H1 (cell line): ENCODE measurements at regions not wholly inside any gene's neighbourhood (a gene's known extent, or its start where the extent isn't known, plus 50 kb on each side); places are given as distances from the start of the nearest gene placed in this dataset.

Experiments
- CTCF ChIA-PET: fragments of 300-600 bp; sonication (Branson Sonifier 250); formaldehyde crosslinking; loops from one replicate; lab custom pipeline; 2021; ENCODE audit not compliant: partially characterized antibody; lab: Charles Lee
- POLR2A ChIA-PET: fragments of 300-600 bp; sonication (Branson Sonifier 250); formaldehyde crosslinking; loops from one replicate; lab custom pipeline; 2021; ENCODE audit warnings: inconsistent platforms; ENCODE audit not compliant: partially characterized antibody; lab: Charles Lee
- DNase-seq, 2 experiments: peaks; one replicate each; pipeline versions ENCODE4 v3.0.0 to v3.0.0-alpha.2; 2010 to 2022; ENCODE audit warnings: low spot score in 2 of 2, low read depth in 1 of 2, mixed read lengths in 1 of 2
- FAIRE-seq: peaks from 2 replicates; lab custom pipeline; 2011; peaks lifted over from hg19 to GRCh38; lab: Jason Lieb, UNC
- H2AFZ ChIP-seq: 2 replicates; pipeline ENCODE4 v1.8.1; 2012; ENCODE audit warnings: low read length, inconsistent platforms
- H2AK5ac ChIP-seq: 2 replicates; pipeline ENCODE4 v1.6.1; 2013; ENCODE audit warnings: low read depth, low read length
- H2BK120ac ChIP-seq: replicated peaks from 2 replicates; pipeline ENCODE3; 2013; ENCODE audit warnings: low read depth, low read length, inconsistent platforms
- H2BK12ac ChIP-seq: 2 replicates; pipeline ENCODE4 v1.6.1; 2013; ENCODE audit warnings: low read depth, low read length
- H2BK15ac ChIP-seq: 2 replicates; pipeline ENCODE4 v1.6.1; 2013; ENCODE audit warnings: low read length
- H2BK20ac ChIP-seq: 2 replicates; pipeline ENCODE4 v1.6.1; 2013; ENCODE audit warnings: low read length
- H2BK5ac ChIP-seq: 2 replicates; pipeline ENCODE4 v1.6.1; 2013; ENCODE audit warnings: low read depth, low read length
- H3K14ac ChIP-seq: 2 replicates; pipeline ENCODE4 v1.6.1; 2013; ENCODE audit warnings: inconsistent platforms; ENCODE audit not compliant: insufficient read length
- H3K18ac ChIP-seq: 2 replicates; pipeline ENCODE4 v1.6.1; 2013; ENCODE audit warnings: low read length; ENCODE audit errors: extremely low read depth
- H3K23ac ChIP-seq: 2 replicates; pipeline ENCODE4 v1.6.1; 2013; ENCODE audit warnings: inconsistent platforms; ENCODE audit not compliant: insufficient read length
- H3K23me2 ChIP-seq: 2 replicates; pipeline ENCODE4 v1.6.1; 2013; ENCODE audit warnings: low read depth, low read length
- H3K27ac ChIP-seq: 2 replicates; pipeline ENCODE4 v1.6.1; 2011; ENCODE audit warnings: low read depth, low read length, inconsistent platforms
- H3K27me3 ChIP-seq, 4 experiments: replicated peaks in 1 of 4; 1 replicate in 1 of 4; 2 replicates in 3 of 4; pipeline versions ENCODE4 v1.6.1 to v1.8.1; 2011 to 2013; ENCODE audit warnings: low read length in 3 of 4, mild to moderate bottlenecking in 3 of 4, inconsistent platforms in 2 of 4, mixed read lengths in 2 of 4, moderate library complexity in 1 of 4; ENCODE audit not compliant: control insufficient read depth in 3 of 4, insufficient read depth in 3 of 4; ENCODE audit errors: extremely low read depth in 1 of 4
- H3K36me3 ChIP-seq, 4 experiments: 2 replicates each; pipeline versions ENCODE4 v1.6.1 to v1.8.1; 2011 to 2013; ENCODE audit warnings: mild to moderate bottlenecking in 4 of 4, low read length in 3 of 4, moderate library complexity in 2 of 4, control low read depth in 1 of 4, inconsistent platforms in 1 of 4; ENCODE audit not compliant: insufficient read depth in 4 of 4, control insufficient read depth in 2 of 4
- H3K4ac ChIP-seq: replicated peaks from 2 replicates; pipeline ENCODE3; 2013; ENCODE audit warnings: low read length, low read depth, mixed read lengths, inconsistent platforms; ENCODE audit not compliant: insufficient read length
- H3K4me1 ChIP-seq, 4 experiments: replicated peaks in 1 of 4; 1 replicate in 1 of 4; 2 replicates in 3 of 4; pipeline versions ENCODE4 v1.6.1 to v1.8.1; 2011 to 2013; ENCODE audit warnings: low read length in 3 of 4, inconsistent platforms in 2 of 4, mixed read lengths in 1 of 4; ENCODE audit not compliant: insufficient read depth in 4 of 4, control insufficient read depth in 3 of 4
- H3K4me2 ChIP-seq, 2 experiments: 2 replicates each; pipeline versions ENCODE4 v1.6.1 to v1.8.1; 2011 to 2013; ENCODE audit warnings: low read depth in 2 of 2, low read length in 2 of 2, control low read depth in 1 of 2, inconsistent platforms in 1 of 2, mild to moderate bottlenecking in 1 of 2; ENCODE audit not compliant: insufficient read depth in 1 of 2
- H3K4me3 ChIP-seq, 4 experiments: fragments of 200-600, 300-600 bp in 1 of 4; sonication (generic), shearing (Covaris generic), sonication (Bioruptor Twin) in 1 of 4; 2 replicates each; pipeline versions ENCODE4 v1.5.1 to v1.8.1; 2011 to 2016; ENCODE audit warnings: low read length in 4 of 4, low read depth in 3 of 4, control low read depth in 2 of 4, inconsistent platforms in 2 of 4, mild to moderate bottlenecking in 2 of 4, mixed read lengths in 1 of 4, moderate library complexity in 1 of 4; ENCODE audit not compliant: insufficient read depth in 2 of 4; ENCODE audit errors: extremely low read depth in 1 of 4
- H3K56ac ChIP-seq: replicated peaks from 2 replicates; pipeline ENCODE3; 2013; ENCODE audit warnings: low read depth, mild to moderate bottlenecking, mixed read lengths, low read length, inconsistent platforms; ENCODE audit not compliant: insufficient read length
- H3K79me1 ChIP-seq: 2 replicates; pipeline ENCODE4 v1.6.1; 2013; ENCODE audit warnings: low read depth, low read length, control low read depth
- H3K79me2 ChIP-seq, 2 experiments: 2 replicates each; pipeline versions ENCODE4 v1.6.1 to v1.8.1; 2012 to 2013; ENCODE audit warnings: low read length in 2 of 2, mild to moderate bottlenecking in 2 of 2, inconsistent platforms in 1 of 2; ENCODE audit not compliant: insufficient read depth in 2 of 2, control insufficient read depth in 1 of 2
- H3K9ac ChIP-seq, 4 experiments: replicated peaks in 1 of 4; 1 replicate in 1 of 4; 2 replicates in 3 of 4; pipeline versions ENCODE4 v1.6.1 to v1.8.1; 2011 to 2013; ENCODE audit warnings: low read depth in 3 of 4, low read length in 3 of 4, control low read depth in 2 of 4, mild to moderate bottlenecking in 2 of 4, moderate library complexity in 2 of 4, inconsistent platforms in 1 of 4; ENCODE audit errors: extremely low read depth in 1 of 4
- H3K9me3 ChIP-seq, 2 experiments: 2 replicates each; pipeline versions ENCODE4 v1.6.1 to v1.8.1; 2012 to 2013; ENCODE audit warnings: mild to moderate bottlenecking in 2 of 2, moderate library complexity in 2 of 2, control low read depth in 1 of 2, inconsistent platforms in 1 of 2, low read depth in 1 of 2, low read length in 1 of 2, mixed read lengths in 1 of 2; ENCODE audit not compliant: insufficient read depth in 2 of 2
- H4K20me1 ChIP-seq, 2 experiments: replicated peaks in 1 of 2; 2 replicates each; pipeline versions ENCODE3 to v1.8.1; 2011 to 2013; ENCODE audit warnings: inconsistent platforms in 2 of 2, low read length in 2 of 2, mild to moderate bottlenecking in 1 of 2; ENCODE audit not compliant: insufficient read depth in 2 of 2, control insufficient read depth in 1 of 2
- H4K5ac ChIP-seq: 2 replicates; pipeline ENCODE4 v1.6.1; 2013; ENCODE audit warnings: low read length, low read depth, mixed read lengths, inconsistent platforms; ENCODE audit not compliant: insufficient read length
- H4K8ac ChIP-seq: 2 replicates; pipeline ENCODE4 v1.8.0; 2013; ENCODE audit warnings: mild to moderate bottlenecking, moderate library complexity, low read length, inconsistent platforms; ENCODE audit not compliant: insufficient read depth; ENCODE audit errors: extremely low read depth
- H4K91ac ChIP-seq: replicated peaks from 2 replicates; pipeline ENCODE3; 2013; ENCODE audit warnings: low read length, mixed read lengths, inconsistent platforms; ENCODE audit not compliant: insufficient read length
- CHD2 ChIP-seq: IDR thresholded peaks from 2 replicates; pipeline ENCODE4 v1.6.1; 2012; ENCODE audit warnings: low read length, improper control_type of control experiment
- HDAC6 ChIP-seq: IDR thresholded peaks from one replicate; pipeline ENCODE4 v1.7.1; 2012; ENCODE audit warnings: low read depth, mild to moderate bottlenecking, inconsistent platforms, low read length, moderate library complexity
- RBBP5 ChIP-seq: IDR thresholded peaks from 2 replicates; pipeline ENCODE4 v1.7.1; 2012; ENCODE audit warnings: low read depth, mild to moderate bottlenecking, inconsistent platforms, low read length, moderate library complexity, borderline replicate concordance
- RNF2 ChIP-seq: fragments of 200-900, 300-1000 bp; sonication (generic); IDR thresholded peaks from 2 replicates; pipeline ENCODE4 v1.7.1; 2016; ENCODE audit warnings: borderline replicate concordance, low read depth, mild to moderate bottlenecking, antibody characterized with exemption, low read length; ENCODE audit not compliant: poor library complexity, severe bottlenecking; ENCODE audit errors: missing control alignments
- SIN3A ChIP-seq, 2 experiments: IDR thresholded peaks in 1 of 2; conservative IDR thresholded peaks in 1 of 2; 2 replicates each; pipeline ENCODE4 v1.6.1; 2011 to 2012; ENCODE audit warnings: low read length in 2 of 2, improper control_type of control experiment in 1 of 2, low read depth in 1 of 2, mild to moderate bottlenecking in 1 of 2
- SIRT6 ChIP-seq: IDR thresholded peaks from one replicate; pipeline ENCODE4 v1.7.1; 2012; ENCODE audit warnings: low read length, inconsistent platforms
- WGBS, 2 experiments: shearing (Covaris generic) in 1 of 2; methylation state at CpG; one replicate each; pipeline versions ENCODE4 v1.1.6 to v1.1.7; 2013 to 2015; ENCODE audit warnings: low lambda C conversion rate in 2 of 2, mixed read lengths in 2 of 2, inconsistent platforms in 1 of 2, low coverage in 1 of 2, missing lambda C conversion rate in 1 of 2; ENCODE audit not compliant: insufficient replicate concordance in 2 of 2, insufficient coverage in 1 of 2, insufficient read length in 1 of 2; ENCODE audit errors: extremely low coverage in 1 of 2, missing lambda C conversion rate in 1 of 2; 5-methylcytosine and 5-hydroxymethylcytosine counted together
- TF ChIP-seq, protein P1 (sequence below): IDR thresholded peaks from 2 replicates; pipeline ENCODE4 v1.6.1; 2011; ENCODE audit warnings: low read depth, mild to moderate bottlenecking, low read length; ENCODE audit not compliant: insufficient read depth
- TF ChIP-seq, protein P2 (sequence below): IDR thresholded peaks from 2 replicates; pipeline ENCODE4 v1.6.1; 2012; ENCODE audit warnings: inconsistent platforms

DNA sequence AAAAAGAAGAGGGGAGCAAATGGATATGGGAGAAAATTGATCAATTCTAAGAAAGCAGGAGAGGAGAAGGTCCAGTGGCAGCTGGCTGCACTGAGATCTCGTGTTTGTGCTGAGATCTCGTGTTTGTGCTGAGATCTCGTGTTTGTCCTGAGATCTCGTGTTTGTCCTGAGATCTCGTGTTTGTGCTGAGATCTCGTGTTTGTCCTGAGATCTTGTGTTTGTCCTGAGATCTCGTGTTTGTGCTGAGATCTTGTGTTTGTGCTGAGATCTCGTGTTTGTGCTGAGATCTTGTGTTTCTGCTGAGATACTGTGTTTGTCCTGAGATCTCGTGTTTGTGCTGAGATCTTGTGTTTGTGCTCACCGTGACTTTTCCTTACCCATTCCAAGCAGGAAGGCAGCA, 254.4 kb downstream of the BCL2 start:
- CTCF ChIA-PET: no interaction called here
- Histone ChIP-seq H3K79me2 (no peaks in the 10 kb centered on the region), H3K79me1 (no peaks in the 10 kb centered on the region), H2BK12ac (peak overlapping the region; percentile 92; the same call in 1 of the 2 replicates), H3K23ac (no peak overlapping the region), H4K20me1 (no peaks in the 10 kb centered on the region), H3K23me2 (no peaks in the 10 kb centered on the region), H4K91ac (no peak overlapping the region), H3K27ac (no peak overlapping the region), H3K18ac (no peak overlapping the region), H2BK20ac (no peak overlapping the region), H3K36me3 (no peaks in the 10 kb centered on the region), H3K4me2 (no peak overlapping the region), H2BK5ac (no peak overlapping the region), H2AFZ (peak overlapping the region; percentile 90), H3K4me3 (no peak overlapping the region), H4K5ac (no peak overlapping the region), H3K14ac (no peak overlapping the region), H2BK15ac (no peak overlapping the region), H3K9me3 (no peaks in the 10 kb centered on the region), H3K4ac (no peak overlapping the region), H3K9ac (no peak overlapping the region), H3K4me1 (peaks cover 0 to 2% (median 0%) of the 10 kb centered on the region in 4 experiments; a peak in 1 of 7 replicates), H4K8ac (peak overlapping the region; percentile 12; the same call in 1 of the 2 replicates), H3K56ac (no peak overlapping the region), H2BK120ac (no peak overlapping the region), H3K27me3 (no peaks in the 10 kb centered on the region), H2AK5ac (peak overlapping the region; percentile 82; the same call in 1 of the 2 replicates)
- 84% methylated on average over 9 of the region's 10 CpGs; no CpG with 5 or more reads in 1 of the 2 experiments for WGBS, 2 experiments
- TF ChIP-seq CHD2: 0 out of 2 replicates have a peak, but pooled peaks have one; percentile 26
- TF ChIP-seq, protein P1, sequence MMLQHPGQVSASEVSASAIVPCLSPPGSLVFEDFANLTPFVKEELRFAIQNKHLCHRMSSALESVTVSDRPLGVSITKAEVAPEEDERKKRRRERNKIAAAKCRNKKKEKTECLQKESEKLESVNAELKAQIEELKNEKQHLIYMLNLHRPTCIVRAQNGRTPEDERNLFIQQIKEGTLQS: no peak
- no peak for TF ChIP-seq HDAC6
- TF ChIP-seq SIN3A (conservative IDR thresholded peaks at IDR 0.05 in 1 of 2, IDR thresholded peaks at IDR 0.05 in 1 of 2; ENCODE audit: low read depth in 1 of 2, low read length in 2 of 2): no peak
- TF ChIP-seq RBBP5: no peak
- TF ChIP-seq, protein P2, sequence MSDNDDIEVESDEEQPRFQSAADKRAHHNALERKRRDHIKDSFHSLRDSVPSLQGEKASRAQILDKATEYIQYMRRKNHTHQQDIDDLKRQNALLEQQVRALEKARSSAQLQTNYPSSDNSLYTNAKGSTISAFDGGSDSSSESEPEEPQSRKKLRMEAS: no peak
- TF ChIP-seq RNF2: no peak
- no peak for TF ChIP-seq SIRT6
- DNase-seq (no peak), FAIRE-seq (no peak)
- POLR2A ChIA-PET: no interaction called here
